Body of pancreas (tissue), 4 donors: ENCODE measurements at regions not wholly inside any gene's neighbourhood (a gene's known extent, or its start where the extent isn't known, plus 50 kb on each side); places are given as distances from the start of the nearest gene placed in this dataset.
"Not testable (repeated sequence)": the region's sequence is repeated elsewhere in the genome, so short reads cannot be mapped to it uniquely, and the experiment has no call there.

Experiments
- ATAC-seq: fragments of 150-250 bp; one replicate; pipeline ENCODE4 v1.9.1; 2016
- DNase-seq, 4 donors: peaks; one replicate each; pipeline ENCODE4 v3.0.0-alpha.2; 2019
- H3K27ac ChIP-seq, 4 donors: fragments of 200-600 bp; sonication (generic); 1 replicate in 3 of 4; 2 replicates in 1 of 4; pipeline versions ENCODE4 v1.5.1 to v1.6.1; 2016 to 2019; ENCODE audit warnings: mild to moderate bottlenecking in 1 of 4, mixed read lengths in 1 of 4, moderate library complexity in 1 of 4
- H3K27me3 ChIP-seq, 2 donors: fragments of 200-600 bp; sonication (generic); one replicate each; pipeline ENCODE4 v1.6.0; 2016; ENCODE audit warnings: mild to moderate bottlenecking in 1 of 2
- H3K36me3 ChIP-seq, 2 donors: fragments of 200-600 bp; sonication (generic); replicated peaks in 1 of 2; 2 replicates each; pipeline ENCODE4 v1.5.1; 2016; ENCODE audit warnings: low read depth in 2 of 2; ENCODE audit not compliant: insufficient read depth in 1 of 2
- H3K4me1 ChIP-seq: fragments of 200-600 bp; sonication (generic); one replicate; pipeline ENCODE4 v1.6.0; 2016
- H3K4me3 ChIP-seq, 2 donors: fragments of 200-600 bp; sonication (generic); 1 replicate in 1 of 2; 2 replicates in 1 of 2; pipeline ENCODE4 v1.5.1; 2016 to 2019
- H3K9me3 ChIP-seq, 3 donors: fragments of 200-600 bp; sonication (generic); 1 replicate in 2 of 3; 2 replicates in 1 of 3; pipeline ENCODE4 v1.5.1; 2016
- CTCF ChIP-seq, 7 experiments: fragments of 450-650 bp in 4 of 7; fragments of 200-600 bp in 3 of 7; sonication (generic) in 3 of 7; IDR thresholded peaks; one replicate each; pipeline ENCODE4 v1.5.1; 2016 to 2019; ENCODE audit warnings: antibody characterized with exemption in 7 of 7
- POLR2A ChIP-seq, 3 donors: fragments of 450-650 bp; IDR thresholded peaks; one replicate each; pipeline ENCODE4 v1.6.1; 2016; ENCODE audit warnings: antibody characterized with exemption in 3 of 3, mild to moderate bottlenecking in 2 of 3
- WGBS, 2 donors: methylation state at CpG; one replicate each; pipeline ENCODE4 v1.1.5; 2017; 5-methylcytosine and 5-hydroxymethylcytosine counted together
- intact Hi-C: fragments of 100-400 bp; cut with DNase I; formaldehyde crosslinking; loops from one replicate; pipeline ENCODE4 v1.15.1; 2023

- ATAC-seq: no peak
- intact Hi-C loops: no loop called here
- WGBS, 2 donors: 85 to 89% methylated on average over 4 of the region's 4 CpGs
Measured at GRCh38 chr5:125673359-125673950, 749.8 kb upstream of the GRAMD2B start.

GRCh38 chr5:125679522-125679921, 743.7 kb upstream of the GRAMD2B start:
- DNase-seq: no peak
- no peak for ATAC-seq
- Histone ChIP-seq H3K27ac (no peak overlapping the region), H3K4me3 (no peak overlapping the region), H3K4me1 (no peaks in the 10 kb centered on the region), H3K36me3 (no peaks in the 10 kb centered on the region), H3K9me3 (no peaks in the 10 kb centered on the region), H3K27me3 (no peaks in the 10 kb centered on the region)
- intact Hi-C loops: no loop called here
- TF ChIP-seq POLR2A (IDR thresholded peaks at IDR 0.05): no peak
- no peak for TF ChIP-seq CTCF (IDR thresholded peaks at IDR 0.05)
- WGBS, 2 donors: 79 to 86% methylated on average over 1 of the region's 1 CpG

More at GRCh38 chr5:125673359-125673950, 749.8 kb upstream of the GRAMD2B start:
- H3K36me3 ChIP-seq: no peaks in the 10 kb centered on the region
- H3K9me3 ChIP-seq: no peaks in the 10 kb centered on the region
- DNase-seq: no peak
- H3K4me1 ChIP-seq: no peaks in the 10 kb centered on the region
- no peak overlapping the region for H3K27ac ChIP-seq
- H3K27me3 ChIP-seq: no peaks in the 10 kb centered on the region
- no peak for TF ChIP-seq CTCF (IDR thresholded peaks at IDR 0.05)
- TF ChIP-seq POLR2A (IDR thresholded peaks at IDR 0.05): no peak
- H3K4me3 ChIP-seq: no peak overlapping the region

- Histone ChIP-seq H3K4me3 (no peak overlapping the region), H3K27ac (no peak overlapping the region), H3K9me3 (no peaks in the 10 kb centered on the region), H3K27me3 (no peaks in the 10 kb centered on the region), H3K36me3 (no peaks in the 10 kb centered on the region), H3K4me1 (no peaks in the 10 kb centered on the region)
- intact Hi-C loops: no loop called here
- no peak for DNase-seq
- ATAC-seq: no peak
- TF ChIP-seq POLR2A (IDR thresholded peaks at IDR 0.05) (no peak), CTCF (IDR thresholded peaks at IDR 0.05) (no peak)
Measured at GRCh38 chr5:125683669-125684068, 739.5 kb upstream of the GRAMD2B start.

- Histone ChIP-seq H3K4me3 (no peak overlapping the region), H3K36me3 (no peaks in the 10 kb centered on the region), H3K4me1 (no peaks in the 10 kb centered on the region), H3K9me3 (no peaks in the 10 kb centered on the region), H3K27ac (no peak overlapping the region), H3K27me3 (no peaks in the 10 kb centered on the region)
- intact Hi-C loops: no loop called here
- ATAC-seq (no peak), DNase-seq (no peak)
- no peak for TF ChIP-seq POLR2A (IDR thresholded peaks at IDR 0.05)
- TF ChIP-seq CTCF (IDR thresholded peaks at IDR 0.05): no peak
Measured at GRCh38 chr5:125685771-125686170, 737.4 kb upstream of the GRAMD2B start.

GRCh38 chr5:125691738-125692530, 731.3 kb upstream of the GRAMD2B start:
- H3K27ac ChIP-seq, intact Hi-C loops, DNase-seq, H3K4me3 ChIP-seq, H3K9me3 ChIP-seq, H3K27me3 ChIP-seq, ATAC-seq, H3K36me3 ChIP-seq: not testable (repeated sequence)
- WGBS, 2 donors: 91 to 93% methylated on average over 4 to 7 of the region's 7 CpGs
- peaks cover 11% of the 10 kb centered on the region for H3K4me1 ChIP-seq
